HG02571 (cell line): ENCODE measurements at regions not wholly inside any gene's neighbourhood (a gene's known extent, or its start where the extent isn't known, plus 50 kb on each side); places are given as distances from the start of the nearest gene placed in this dataset.

Experiments
- ATAC-seq: cut with Tn5 transposase; IDR thresholded peaks from one replicate; pipeline ENCODE4 v1.9.1; 2021; ENCODE audit warnings: mild to moderate bottlenecking, moderate library complexity; ENCODE audit not compliant: unreplicated experiment

DNA sequence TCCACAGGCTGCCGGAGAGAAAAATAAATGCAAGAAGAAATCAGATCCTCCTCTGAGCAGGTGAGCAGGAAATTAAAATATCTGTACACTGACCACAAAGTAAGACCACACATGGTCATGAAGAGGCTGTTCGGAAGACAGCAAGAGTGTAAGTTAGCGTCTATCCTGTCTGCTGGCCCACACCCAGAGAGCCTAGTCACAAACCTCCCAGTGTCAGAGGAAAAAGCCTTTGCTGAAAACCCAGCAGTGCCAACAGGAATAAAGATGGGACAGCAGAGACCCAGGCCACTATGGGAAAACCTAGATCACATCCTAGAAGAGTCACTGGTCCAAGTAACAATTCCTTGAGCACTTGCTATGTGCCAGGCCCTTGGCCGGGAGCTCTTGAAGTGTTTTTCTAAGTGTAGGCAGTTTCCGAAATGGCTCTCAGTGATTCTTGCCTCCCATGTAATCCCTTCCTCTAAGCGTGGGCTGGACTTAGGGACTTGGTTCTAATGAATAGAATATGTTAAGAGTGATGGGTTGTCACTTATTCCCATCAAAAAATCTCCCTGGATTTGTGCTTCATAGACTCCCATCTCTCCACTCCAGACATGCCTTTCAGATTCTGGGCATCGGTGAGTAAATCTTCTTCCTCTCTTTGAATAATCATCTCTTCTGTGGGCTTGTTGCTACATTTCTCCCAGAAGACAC, 110.9 kb upstream of the PKDCC start:
- ATAC-seq, result no peak

GRCh38 chr2:41937464-41937906, 110.3 kb upstream of the PKDCC start:
- no peak for ATAC-seq

- no peak for ATAC-seq
These were observed 109.7 kb upstream of the PKDCC start for GRCh38 chr2:41937921-41938708.

DNA sequence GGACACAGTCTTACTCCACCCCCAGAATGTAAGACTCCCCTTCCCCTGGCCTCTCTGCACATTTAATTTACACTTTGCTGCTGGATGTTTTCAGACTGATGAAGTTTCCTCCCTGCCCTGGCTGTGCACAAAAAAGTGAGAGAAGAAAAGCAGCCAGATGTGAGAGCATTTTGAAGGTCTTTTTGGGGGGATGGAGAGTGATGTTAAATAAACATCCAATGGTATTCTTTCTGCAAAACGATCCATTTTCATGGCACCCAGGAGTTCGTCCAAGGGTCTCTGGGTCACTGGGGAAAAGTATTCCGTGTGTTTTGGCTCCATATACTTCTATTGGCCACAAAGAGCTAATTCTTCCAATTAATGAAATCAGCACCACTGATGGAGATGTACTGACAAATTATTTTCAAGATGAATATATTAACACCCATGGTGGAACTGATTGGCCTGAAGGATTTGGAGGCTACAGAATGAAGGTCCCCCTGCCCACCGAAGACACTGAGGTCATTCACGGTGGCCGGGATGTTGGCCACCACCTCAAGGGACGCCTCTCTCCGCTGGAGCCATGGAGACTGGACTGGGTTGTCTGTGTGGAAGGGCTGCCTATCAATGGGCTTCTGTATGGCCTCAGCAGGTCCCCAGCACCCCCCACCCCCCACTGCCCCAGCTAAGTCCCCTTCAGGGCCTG, 107.6 kb upstream of the PKDCC start:
- no peak for ATAC-seq

GRCh38 chr2:41940745-41941063, 107.1 kb upstream of the PKDCC start:
- ATAC-seq, result no peak

DNA sequence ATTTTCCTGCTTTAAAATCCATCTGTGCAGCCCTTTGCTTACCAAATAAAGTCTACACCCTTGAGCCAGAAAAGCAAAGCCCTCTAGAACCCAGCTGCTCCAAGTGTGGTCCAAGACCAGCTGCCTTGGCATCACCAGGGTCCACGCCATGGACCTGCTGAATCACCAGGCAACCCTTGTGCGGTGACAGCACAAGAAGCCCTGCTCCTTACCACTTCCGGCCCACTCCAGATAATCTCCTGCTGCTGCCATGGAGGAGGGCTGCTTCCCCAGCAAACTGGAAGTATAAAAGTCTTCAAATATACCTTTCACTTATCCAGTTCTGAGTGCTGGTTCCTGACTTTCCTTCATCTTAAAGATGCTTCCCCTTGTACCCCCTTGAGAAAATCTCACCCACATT, 106.0 kb upstream of the PKDCC start:
- ATAC-seq, result no peak

DNA sequence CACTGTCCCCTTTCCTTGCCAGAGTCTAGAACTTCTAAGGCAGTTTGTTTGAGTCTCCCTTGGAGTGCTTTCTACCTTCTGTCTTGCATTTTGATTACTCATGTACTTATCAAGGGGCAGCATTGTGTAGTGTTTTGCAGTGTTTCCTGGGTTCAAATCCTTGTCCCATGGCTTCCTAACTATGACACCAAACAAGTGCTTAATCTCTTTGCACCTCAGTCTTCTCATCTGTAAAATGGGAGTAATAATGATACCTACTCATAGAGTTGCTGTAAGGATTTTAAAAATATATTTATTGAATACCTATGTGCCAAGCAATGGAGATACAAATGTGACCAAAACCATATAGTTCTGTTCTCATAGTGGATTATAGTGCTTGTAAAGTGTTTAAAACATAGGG, 105.5 kb upstream of the PKDCC start:
- ATAC-seq, result no peak

DNA sequence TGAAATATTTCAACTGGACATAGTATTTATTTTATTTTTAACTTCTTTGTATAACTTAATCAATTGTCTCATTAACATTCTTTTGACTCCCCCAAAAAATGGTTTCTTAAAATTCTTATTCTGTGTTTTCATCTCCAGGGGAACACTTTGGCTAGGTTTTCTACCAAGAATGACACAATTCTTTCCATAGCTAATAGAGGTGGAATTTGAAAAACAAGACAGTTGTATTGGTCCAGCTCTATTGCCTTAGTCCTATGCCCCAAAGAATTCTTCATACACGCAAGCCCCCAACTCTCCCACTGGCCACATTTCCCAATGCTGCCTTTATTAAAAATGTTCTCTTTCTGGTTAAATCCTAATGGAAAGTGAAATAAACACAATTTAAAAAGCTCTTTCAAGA, 104.7 kb upstream of the PKDCC start:
- no peak for ATAC-seq

DNA sequence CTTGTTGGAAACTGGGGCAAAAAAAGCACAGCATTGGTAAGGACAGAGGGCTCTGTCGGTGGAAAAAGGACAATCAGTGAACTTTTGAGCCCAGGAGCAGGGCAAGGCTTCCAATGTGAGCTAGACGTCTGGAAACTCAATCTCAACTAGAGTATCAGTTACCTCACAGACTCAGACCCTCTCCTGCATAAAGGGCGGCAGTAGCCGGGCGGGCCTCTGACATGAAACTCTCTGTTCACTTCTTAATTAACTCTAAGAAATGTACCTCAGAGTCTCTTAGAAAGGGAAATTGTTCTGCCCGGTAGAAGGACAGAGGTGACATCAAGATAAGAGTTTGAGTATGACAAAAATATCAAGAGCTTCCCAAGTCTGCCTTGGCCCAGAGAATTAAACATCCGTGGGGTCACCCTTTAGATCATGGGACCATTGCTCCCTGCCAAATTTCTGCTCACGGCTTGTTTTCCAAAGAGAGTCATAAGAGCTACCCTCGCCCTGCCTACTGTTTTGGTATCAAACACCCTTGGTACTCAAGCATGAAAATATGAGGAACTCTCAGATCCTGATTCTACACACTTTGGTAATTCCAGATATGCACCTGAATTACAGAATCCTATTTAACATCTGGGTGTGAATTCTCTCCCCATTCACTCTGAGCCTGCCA, 103.5 kb upstream of the PKDCC start:
- ATAC-seq, result no peak

GRCh38 chr2:41947701-41948396, 100.0 kb upstream of the PKDCC start:
- no peak for ATAC-seq

- no peak for ATAC-seq
These were observed 99.4 kb upstream of the PKDCC start for GRCh38 chr2:41948397-41948763.

DNA sequence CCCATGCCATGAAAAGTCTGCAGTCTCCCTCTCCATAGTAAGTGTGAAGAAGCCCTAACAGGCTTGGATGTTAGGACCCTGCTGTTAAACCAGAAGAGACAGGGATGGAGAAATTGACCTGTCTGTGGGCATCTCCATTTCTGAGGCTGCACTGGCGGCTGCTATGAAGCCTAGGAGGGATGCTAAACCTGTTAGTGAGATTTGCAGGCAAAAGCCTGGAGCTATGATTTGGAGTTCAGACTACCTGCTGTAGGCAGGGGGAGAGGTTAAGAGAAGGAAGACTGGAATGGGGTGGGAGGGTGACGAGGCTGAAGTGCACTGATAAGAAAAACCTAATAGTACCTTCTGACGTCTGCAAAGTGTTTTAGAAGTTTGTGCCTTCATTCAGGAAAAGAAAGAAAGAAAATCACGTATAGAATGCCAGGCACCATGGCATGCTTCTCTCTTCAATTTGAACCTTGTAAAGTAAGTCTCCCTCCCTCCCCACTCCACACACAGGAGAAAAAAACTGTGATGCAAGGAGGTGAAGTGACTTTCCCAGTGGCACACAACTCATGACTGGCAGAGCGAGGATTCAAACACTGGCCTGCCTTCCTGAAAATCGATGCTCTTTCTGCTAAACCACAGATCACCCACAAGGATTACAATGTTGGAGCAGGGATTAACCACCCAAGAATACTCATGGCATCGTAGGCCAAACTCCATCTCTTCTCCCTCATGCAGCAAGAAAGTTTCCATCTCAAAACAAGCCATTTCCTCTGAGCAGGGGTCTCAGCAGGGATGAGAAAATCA, 98.5 kb upstream of the PKDCC start:
- no peak for ATAC-seq

DNA sequence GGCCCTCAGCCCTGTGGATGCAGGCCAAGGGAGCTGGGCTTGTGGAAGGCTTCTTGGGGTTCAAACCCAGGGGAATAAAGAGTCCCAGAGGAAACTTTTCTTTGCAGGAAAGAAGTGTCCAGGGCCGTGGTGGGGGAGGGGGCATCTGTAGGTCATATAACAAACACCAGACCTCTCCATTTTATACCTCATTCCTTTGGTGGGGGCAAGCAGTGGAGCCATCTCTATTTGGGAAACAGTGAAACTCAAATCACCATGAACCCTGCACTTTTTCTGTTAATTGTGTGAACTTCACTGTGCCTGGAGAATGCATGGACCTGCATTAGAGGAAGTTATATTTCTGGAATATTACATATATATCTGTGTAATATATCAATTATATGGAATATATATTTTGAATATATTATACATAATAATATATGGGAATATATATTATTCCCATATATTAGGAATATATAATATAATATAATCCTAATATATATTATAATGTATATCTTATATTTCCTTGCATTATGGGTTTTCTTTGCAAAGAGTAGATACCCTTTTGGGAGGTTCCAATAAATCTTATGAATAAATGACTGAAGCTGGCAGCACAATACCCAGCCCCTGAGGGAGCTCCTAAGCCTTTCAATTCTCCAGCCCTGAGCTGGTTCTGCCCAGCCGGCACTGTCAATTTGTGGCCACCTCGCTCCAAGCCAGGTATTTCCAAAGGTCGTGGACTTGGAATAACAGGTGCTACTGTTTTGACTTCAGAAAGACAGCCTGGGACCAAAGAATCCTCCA, 97.7 kb upstream of the PKDCC start:
- ATAC-seq, result no peak

- ATAC-seq, result no peak
These were observed 97.2 kb upstream of the PKDCC start for GRCh38 chr2:41950666-41950960.

GRCh38 chr2:41954304-41955291, 93.2 kb upstream of the PKDCC start:
- ATAC-seq, result no peak

- ATAC-seq, result no peak
These were observed 92.3 kb upstream of the PKDCC start for GRCh38 chr2:41955316-41956043.

DNA sequence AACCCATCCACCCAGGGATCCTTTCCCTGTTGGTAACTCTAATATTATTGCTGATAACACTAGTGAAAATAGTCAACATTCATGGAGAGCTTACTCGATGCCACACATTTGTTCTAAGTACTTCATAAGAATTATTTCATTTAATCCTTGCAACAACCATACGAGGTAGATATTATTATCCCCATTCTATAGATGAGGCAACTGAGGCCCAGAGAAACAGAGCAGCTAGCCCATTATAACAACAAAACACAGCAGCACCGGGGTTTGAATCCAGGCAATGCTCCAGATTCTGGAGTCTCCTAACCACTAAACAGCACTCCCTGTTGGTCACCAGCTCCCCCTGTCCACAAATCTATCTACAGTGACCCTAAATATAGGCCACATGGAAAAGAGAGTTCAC, 90.4 kb upstream of the PKDCC start:
- ATAC-seq, result no peak

- no peak for ATAC-seq
These were observed 89.6 kb upstream of the PKDCC start for GRCh38 chr2:41958251-41958650.
